GM12875 (cell line): ENCODE measurements at regions not wholly inside any gene's neighbourhood (a gene's known extent, or its start where the extent isn't known, plus 50 kb on each side); places are given as distances from the start of the nearest gene placed in this dataset.

Experiments used
- H3K4me3 ChIP-seq: one replicate; pipeline ENCODE4 v1.5.1; 2011; ENCODE audit warnings: low read depth, low read length, control low read depth
- TF ChIP-seq, protein P1 (sequence below): IDR thresholded peaks from 2 replicates; pipeline ENCODE4 v1.5.1; 2011; ENCODE audit warnings: low read depth, mild to moderate bottlenecking, control low read depth, inconsistent platforms, low read length, moderate library complexity, borderline replicate concordance; ENCODE audit not compliant: insufficient read depth

DNA sequence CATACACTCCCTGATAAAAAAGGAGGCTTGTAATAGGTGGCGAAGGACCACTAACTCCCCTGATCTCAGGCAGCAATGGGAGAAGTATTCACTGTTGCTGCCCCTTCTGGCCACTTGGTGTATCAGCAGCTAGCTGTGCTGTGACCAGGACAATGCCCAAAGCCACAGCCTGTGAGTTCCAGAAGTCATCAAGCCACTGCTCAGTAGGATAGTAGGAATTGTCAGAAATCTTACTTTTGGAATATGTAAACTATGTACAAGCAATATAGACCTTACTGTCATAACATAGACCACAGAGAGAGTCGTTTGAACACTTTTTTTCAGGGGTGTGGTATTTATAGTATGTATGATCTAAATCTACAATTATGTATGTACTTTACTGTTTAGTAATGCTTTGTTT, 248.3 kb upstream of the CAMK1G start:
- no peak overlapping the region for H3K4me3 ChIP-seq
- TF ChIP-seq, protein P1, sequence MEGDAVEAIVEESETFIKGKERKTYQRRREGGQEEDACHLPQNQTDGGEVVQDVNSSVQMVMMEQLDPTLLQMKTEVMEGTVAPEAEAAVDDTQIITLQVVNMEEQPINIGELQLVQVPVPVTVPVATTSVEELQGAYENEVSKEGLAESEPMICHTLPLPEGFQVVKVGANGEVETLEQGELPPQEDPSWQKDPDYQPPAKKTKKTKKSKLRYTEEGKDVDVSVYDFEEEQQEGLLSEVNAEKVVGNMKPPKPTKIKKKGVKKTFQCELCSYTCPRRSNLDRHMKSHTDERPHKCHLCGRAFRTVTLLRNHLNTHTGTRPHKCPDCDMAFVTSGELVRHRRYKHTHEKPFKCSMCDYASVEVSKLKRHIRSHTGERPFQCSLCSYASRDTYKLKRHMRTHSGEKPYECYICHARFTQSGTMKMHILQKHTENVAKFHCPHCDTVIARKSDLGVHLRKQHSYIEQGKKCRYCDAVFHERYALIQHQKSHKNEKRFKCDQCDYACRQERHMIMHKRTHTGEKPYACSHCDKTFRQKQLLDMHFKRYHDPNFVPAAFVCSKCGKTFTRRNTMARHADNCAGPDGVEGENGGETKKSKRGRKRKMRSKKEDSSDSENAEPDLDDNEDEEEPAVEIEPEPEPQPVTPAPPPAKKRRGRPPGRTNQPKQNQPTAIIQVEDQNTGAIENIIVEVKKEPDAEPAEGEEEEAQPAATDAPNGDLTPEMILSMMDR = peak; percentile 87

DNA sequence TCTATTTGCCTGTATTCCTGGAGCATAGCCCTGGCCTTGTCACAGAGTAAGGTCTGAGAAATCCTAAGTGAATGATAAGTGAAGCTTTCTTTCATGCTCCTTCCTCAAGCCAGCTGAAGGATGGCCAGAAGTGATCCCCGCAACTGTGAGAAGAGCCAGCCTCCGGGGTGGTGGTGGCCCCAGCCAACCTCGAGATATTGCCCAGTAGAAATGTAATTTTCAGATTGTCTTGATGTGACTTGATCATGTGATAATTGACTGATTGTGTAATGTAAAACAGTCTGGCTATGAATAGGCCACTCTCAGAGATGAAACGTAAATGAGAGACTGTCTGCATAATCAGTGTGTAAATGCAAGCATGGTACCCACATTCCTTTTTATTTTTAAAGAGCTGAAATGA, 242.4 kb upstream of the CAMK1G start:
- TF ChIP-seq, protein P1 = no peak
- H3K4me3 ChIP-seq = no peak overlapping the region

DNA sequence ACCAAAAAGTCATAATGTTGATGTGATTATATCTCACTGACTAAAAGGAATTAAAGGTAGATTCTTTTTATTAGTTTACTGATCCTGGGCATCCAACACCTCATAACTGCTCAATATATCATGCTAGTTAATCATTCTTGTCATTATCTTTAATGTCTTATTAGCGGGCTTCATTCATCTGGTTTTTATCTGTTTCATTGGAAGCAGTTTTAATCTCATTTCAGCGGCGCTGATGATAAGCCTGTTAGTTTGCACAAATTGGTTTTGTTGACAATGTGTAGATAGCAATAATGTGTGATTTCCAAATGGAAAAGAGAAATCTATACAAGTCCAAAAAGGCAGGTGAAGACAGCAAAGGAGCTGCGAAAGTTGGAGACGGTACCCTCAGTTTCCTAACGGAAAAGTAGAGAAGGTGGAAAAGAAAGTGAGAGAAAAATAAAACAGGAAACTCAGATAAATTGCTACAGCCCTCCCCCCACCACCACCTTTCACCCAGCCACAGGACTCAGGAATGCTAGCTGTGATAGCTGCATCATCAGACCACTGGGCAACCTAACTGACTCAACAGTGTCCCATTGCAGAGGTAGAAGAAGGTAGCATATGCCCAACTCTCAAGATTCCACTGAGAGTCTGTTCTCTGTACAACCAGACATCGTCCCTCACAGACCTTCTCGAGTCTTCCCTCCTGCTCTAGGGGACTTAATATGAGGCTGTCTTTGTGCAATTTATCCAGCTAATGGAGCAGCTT, 241.7 kb upstream of the CAMK1G start:
- no peak overlapping the region for H3K4me3 ChIP-seq
- TF ChIP-seq, protein P1 = no peak

DNA sequence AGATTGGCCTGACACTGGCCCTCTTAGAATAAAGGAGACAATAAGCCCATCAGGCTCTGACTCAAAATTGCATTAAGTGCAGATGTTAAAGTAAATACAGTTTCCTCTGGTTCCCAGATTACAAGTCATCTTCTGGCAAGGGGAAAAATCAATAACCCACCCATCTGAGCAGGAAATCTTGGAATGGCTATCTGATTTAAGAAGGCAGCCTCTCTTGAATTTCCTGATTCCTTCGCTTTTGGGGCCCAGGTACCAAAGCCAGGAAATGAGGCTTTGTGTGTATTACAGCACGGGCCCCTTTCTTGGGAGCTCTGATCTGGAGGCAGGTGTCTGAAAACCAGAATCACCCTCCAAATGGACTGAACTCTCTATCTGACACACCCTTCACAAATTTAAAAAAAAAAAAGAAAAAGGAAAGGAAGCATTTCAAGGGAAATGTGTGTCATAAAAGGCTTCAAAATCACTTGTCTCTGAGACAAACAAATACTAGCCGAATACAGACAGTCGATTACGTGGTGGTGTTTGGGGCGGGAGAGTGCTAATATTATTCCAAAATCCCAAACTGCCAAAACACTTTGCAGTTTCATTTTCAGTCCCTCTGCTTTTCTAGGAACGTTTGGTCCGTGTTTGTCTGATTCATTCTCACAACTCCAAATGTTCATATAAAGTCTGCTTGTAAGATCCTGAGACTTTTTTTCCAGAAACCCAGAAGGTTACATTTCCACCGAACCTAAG, 240.9 kb upstream of the CAMK1G start:
- TF ChIP-seq, protein P1 = no peak
- no peak overlapping the region for H3K4me3 ChIP-seq

DNA sequence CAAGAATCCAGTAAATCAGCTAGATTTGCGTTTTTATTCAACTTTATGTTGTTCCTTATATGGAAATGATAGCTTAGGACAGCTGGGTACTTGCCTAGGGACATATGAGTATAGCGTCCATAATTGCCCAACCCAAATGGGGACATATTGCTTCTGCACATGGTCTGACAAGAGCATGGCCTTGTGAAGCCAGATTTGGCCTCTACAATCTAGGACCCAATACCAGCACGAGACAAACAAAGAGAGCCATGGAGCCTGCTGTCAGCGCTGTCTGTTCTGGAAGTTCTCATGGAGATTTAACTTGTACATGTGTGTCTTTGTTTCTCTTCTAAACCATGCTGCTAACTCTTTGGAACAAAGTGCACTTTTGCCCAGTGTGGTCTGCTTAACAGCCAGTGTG, 240.0 kb upstream of the CAMK1G start:
- H3K4me3 ChIP-seq = no peak overlapping the region

DNA sequence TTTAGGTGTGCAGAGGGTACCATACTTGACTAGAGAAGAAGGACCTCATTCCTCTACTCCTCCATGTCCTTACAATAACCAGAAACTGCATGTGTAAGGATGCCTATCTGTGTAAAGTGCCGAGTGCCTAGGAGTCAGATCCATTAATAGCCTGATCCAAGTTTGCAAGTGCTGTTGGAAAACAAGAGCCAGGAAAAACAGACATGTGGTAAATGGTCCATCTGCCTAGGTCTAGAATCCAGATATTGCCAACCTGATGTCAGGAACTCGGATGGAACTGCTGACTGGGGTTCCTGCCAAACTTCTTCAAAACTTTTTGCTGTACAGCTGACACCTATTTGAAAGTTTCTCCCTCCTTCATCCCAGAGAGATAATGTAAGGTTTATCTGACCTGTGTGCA, 239.4 kb upstream of the CAMK1G start:
- TF ChIP-seq, protein P1 = no peak
- H3K4me3 ChIP-seq = no peak overlapping the region

More for the DNA sequence above, 240.0 kb upstream of the CAMK1G start:
- TF ChIP-seq, protein P1 = no peak
